Brain microvascular endothelial cell (primary cell): ENCODE measurements at regions not wholly inside any gene's neighbourhood (a gene's known extent, or its start where the extent isn't known, plus 50 kb on each side); places are given as distances from the start of the nearest gene placed in this dataset.

Source experiments
- DNase-seq: peaks from one replicate; pipeline ENCODE4 v3.0.0-alpha.2; 2020
- H3K27ac ChIP-seq: fragments of 250-450 bp; sonication (Bioruptor Pico); 2 replicates; pipeline ENCODE4 v1.5.1; 2020; ENCODE audit warnings: mild to moderate bottlenecking, moderate library complexity
- H3K27me3 ChIP-seq: fragments of 250-450 bp; sonication (Bioruptor Pico); replicated peaks from 2 replicates; pipeline ENCODE4 v1.5.1; 2020; ENCODE audit warnings: mild to moderate bottlenecking
- H3K36me3 ChIP-seq: fragments of 250-450 bp; sonication (Bioruptor Pico); replicated peaks from 2 replicates; pipeline ENCODE4 v1.5.1; 2020; ENCODE audit warnings: mild to moderate bottlenecking
- H3K4me3 ChIP-seq: 2 replicates; pipeline ENCODE4 v1.5.1; 2011; ENCODE audit warnings: low read depth, mild to moderate bottlenecking, control low read depth, low read length, moderate library complexity
- in situ Hi-C: cut with HindIII; loops from 2 replicates; pipeline ENCODE4 v1.10.0; 2017; ENCODE audit warnings: low sequenced_read_pairs, low pct_ligation_motif_present
- TF ChIP-seq, protein P1 (sequence below): IDR thresholded peaks from 2 replicates; pipeline ENCODE4 v1.5.1; 2011; ENCODE audit warnings: low read depth, mild to moderate bottlenecking, moderate library complexity, low read length, control low read depth, inconsistent platforms; ENCODE audit errors: missing control alignments

DNA sequence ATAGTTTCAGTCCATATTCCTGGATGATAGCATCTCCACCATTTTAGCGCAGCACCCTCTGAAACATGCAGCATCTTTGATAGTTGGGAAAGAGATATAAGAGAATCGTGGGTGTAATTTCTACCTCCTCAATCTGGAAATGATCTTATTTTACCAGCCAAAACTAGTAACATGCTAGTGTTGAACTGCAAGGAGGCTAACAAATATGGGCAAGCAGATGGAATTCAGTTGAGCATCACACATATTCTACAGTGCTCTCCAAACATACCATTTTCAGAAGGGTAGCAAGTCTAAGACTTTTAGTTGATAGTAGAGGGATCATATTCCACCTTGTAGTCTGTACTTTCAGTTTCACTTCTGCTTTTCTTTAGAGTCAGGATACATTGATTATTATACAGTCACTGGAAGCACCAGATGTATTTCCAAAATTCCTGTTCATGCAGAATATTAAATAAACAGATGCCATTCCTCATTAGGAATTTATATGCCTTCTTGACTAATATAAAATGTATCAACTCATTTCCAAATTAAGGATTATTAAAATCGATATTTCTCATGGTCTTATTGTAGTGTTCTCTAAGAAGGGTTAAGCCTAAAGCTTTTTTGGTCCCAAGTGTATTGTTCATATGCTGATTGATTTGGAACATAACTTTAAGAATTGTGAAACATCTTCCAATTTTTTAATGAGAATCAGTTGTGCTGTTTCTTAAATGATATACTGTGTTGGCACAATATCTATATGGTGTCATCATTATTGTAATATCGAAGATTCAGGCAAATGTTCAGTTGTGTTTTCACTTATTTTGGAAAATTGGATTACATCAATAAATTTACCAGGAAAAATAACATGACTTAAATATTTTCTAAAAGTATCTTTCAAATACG is 362.0 kb downstream of the CENPW start:
- in situ Hi-C loops, result no loop called here
- DNase-seq, result no peak
- Histone ChIP-seq H3K4me3 (no peak overlapping the region), H3K27ac (no peak overlapping the region), H3K36me3 (no peaks in the 10 kb centered on the region), H3K27me3 (no peaks in the 10 kb centered on the region)
- TF ChIP-seq, protein P1, sequence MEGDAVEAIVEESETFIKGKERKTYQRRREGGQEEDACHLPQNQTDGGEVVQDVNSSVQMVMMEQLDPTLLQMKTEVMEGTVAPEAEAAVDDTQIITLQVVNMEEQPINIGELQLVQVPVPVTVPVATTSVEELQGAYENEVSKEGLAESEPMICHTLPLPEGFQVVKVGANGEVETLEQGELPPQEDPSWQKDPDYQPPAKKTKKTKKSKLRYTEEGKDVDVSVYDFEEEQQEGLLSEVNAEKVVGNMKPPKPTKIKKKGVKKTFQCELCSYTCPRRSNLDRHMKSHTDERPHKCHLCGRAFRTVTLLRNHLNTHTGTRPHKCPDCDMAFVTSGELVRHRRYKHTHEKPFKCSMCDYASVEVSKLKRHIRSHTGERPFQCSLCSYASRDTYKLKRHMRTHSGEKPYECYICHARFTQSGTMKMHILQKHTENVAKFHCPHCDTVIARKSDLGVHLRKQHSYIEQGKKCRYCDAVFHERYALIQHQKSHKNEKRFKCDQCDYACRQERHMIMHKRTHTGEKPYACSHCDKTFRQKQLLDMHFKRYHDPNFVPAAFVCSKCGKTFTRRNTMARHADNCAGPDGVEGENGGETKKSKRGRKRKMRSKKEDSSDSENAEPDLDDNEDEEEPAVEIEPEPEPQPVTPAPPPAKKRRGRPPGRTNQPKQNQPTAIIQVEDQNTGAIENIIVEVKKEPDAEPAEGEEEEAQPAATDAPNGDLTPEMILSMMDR, result no peak

DNA sequence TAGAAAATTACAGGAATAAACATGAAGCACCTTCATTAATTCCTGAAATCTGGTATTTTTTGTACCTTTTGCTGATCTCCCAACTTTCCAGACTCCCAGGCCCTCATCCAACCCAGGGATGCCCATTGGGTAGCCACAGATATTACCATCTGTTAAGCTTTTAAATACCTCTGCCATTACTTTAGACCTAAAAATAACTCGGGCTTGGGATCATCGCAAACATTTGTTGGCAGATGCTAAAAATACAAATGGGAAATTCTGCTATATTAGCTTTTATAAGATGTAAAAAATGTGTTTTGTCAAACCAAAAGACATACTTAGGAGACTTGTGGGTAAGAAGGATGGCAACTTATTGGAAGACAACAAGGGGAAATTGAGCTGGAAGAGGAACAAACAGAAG is 376.1 kb downstream of the CENPW start:
- in situ Hi-C loops, result no loop called here
- TF ChIP-seq, protein P1, result no peak
- no peaks in the 10 kb centered on the region for H3K36me3 ChIP-seq
- no peak overlapping the region for H3K27ac ChIP-seq
- DNase-seq, result no peak
- no peaks in the 10 kb centered on the region for H3K27me3 ChIP-seq
- H3K4me3 ChIP-seq, result no peak overlapping the region

DNA sequence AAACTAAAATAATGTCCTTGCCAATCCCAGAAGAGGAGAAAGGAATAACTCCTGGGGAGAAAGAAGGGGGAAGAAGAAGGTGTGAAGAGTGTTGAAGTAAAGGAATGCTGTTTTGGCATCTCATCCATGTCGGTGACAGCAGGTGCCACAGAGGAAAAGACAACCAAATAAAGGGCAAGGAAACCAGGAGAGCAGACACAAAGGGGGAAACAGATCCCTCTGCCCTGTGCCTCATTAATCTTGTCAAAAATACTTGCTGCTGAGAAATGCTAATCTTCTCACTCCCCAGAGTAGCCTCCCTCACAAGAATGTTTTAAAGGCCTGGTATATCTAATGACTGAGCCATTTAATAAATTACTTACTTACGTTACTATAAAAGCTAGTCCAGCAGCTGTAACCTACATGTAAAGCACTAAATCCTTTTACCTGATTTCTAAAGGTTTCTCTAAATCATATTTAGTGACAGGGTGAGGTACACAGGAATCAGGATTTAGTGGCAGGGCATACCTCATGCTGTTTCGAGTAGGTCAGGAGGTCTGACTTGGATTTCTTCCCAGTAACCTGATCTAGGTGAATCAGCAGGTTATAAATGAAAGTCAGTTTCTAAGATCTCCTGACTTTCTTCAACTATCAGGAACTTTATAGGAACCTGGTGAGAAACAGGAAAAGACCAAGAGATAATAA is 377.1 kb downstream of the CENPW start:
- no peak overlapping the region for H3K4me3 ChIP-seq
- no peaks in the 10 kb centered on the region for H3K36me3 ChIP-seq
- no peak for DNase-seq
- H3K27ac ChIP-seq, result no peak overlapping the region
- no peaks in the 10 kb centered on the region for H3K27me3 ChIP-seq
- TF ChIP-seq, protein P1, result no peak
- in situ Hi-C loops, result no loop called here

DNA sequence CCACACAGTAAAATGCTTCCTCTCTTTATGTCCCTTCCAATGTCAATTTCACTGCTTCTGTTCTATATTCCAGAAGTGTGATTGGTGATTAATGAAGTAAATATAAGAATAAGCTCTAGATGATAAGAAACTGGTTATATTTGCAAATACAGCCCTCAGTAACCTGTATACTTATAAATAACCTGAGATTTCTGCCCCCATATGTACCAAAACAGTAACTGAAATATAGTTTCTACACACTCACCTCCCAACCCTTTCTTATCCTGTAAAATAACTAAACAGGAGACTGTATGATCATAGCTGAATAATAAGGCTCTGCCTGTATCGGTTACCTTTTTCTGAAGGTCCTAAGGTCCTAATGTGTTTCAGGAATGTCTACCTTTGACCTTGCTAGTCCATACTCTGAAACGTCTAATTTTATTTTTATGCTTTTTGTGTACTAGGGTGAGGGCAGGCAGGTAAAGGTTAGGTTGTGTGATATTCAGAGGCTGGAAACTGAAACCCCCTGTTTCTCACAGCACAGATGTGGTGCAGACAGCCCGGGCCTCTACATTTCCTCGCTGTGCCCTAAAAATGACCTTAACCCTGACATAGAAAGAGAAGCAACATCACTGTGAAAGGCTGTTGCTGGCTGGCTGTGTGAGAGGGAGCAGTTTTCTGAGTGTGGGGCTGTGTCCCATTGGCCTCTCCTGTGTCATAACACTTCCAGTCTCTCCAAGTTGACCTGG is 378.8 kb downstream of the CENPW start:
- Histone ChIP-seq H3K4me3 (no peak overlapping the region), H3K27ac (no peak overlapping the region), H3K27me3 (no peaks in the 10 kb centered on the region), H3K36me3 (no peaks in the 10 kb centered on the region)
- no peak for DNase-seq
- TF ChIP-seq, protein P1, result no peak
- in situ Hi-C loops, result no loop called here

DNA sequence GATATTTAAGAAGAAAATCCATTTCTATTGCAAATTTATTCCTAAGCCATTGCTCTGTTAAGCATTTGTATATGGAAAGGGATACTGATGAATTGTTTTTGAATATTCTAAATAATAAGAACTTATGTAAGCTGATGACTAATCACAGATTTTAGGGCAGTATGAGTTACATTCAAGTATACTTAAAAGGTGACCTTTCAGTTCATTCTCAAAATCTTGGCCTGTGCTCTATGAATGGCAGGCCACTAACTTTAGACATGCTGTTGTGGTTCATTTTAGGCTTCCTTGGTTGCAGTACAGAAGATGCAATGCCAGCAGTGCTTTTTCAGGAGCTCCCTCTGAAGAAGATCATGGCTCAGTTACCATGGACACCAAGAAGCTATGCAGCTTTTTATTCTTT is 380.4 kb downstream of the CENPW start:
- in situ Hi-C loops, result no loop called here
- H3K36me3 ChIP-seq, result no peaks in the 10 kb centered on the region
- no peak for DNase-seq
- H3K27me3 ChIP-seq, result no peaks in the 10 kb centered on the region
- TF ChIP-seq, protein P1, result no peak
- H3K4me3 ChIP-seq, result no peak overlapping the region
- no peak overlapping the region for H3K27ac ChIP-seq
